ENCODE measurements at regions not wholly inside any gene's neighbourhood (a gene's known extent, or its start where the extent isn't known, plus 50 kb on each side); places are given as distances from the start of the nearest gene placed in this dataset.

GRCh38 chr9:1701113-1701512 lies 314.0 kb upstream of the SMARCA2 start:
- in situ Hi-C loops (cut with MboI; ENCODE audit: low pct_unique_long_range_greater_than_20kb, low sequenced_read_pairs), result no loop called here
- no peak for DNase-seq

GRCh38 chr9:1702701-1703100 lies 312.4 kb upstream of the SMARCA2 start:
- in situ Hi-C loops (cut with MboI; ENCODE audit: low pct_unique_long_range_greater_than_20kb, low sequenced_read_pairs), result no loop called here

GRCh38 chr9:1707291-1707690 lies 307.9 kb upstream of the SMARCA2 start:
- no peak for DNase-seq
- in situ Hi-C loops (cut with MboI; ENCODE audit: low pct_unique_long_range_greater_than_20kb, low sequenced_read_pairs), result no loop called here

More at GRCh38 chr9:1702701-1703100, 312.4 kb upstream of the SMARCA2 start:
- DNase-seq, result no peak

GRCh38 chr9:1708219-1708618 lies 306.9 kb upstream of the SMARCA2 start:
- no peak for DNase-seq
- in situ Hi-C loops (cut with MboI; ENCODE audit: low pct_unique_long_range_greater_than_20kb, low sequenced_read_pairs), result no loop called here

- in situ Hi-C loops (cut with MboI; ENCODE audit: low pct_unique_long_range_greater_than_20kb, low sequenced_read_pairs), result no loop called here
- peak; percentile 25 for DNase-seq
Observed at GRCh38 chr9:1709347-1709746, 305.8 kb upstream of the SMARCA2 start.

- in situ Hi-C loops (cut with MboI; ENCODE audit: low pct_unique_long_range_greater_than_20kb, low sequenced_read_pairs), result no loop called here
- no peak for DNase-seq
Observed at GRCh38 chr9:1712861-1713450, 302.2 kb upstream of the SMARCA2 start.

GRCh38 chr9:1713841-1714240 lies 301.3 kb upstream of the SMARCA2 start:
- in situ Hi-C loops (cut with MboI; ENCODE audit: low pct_unique_long_range_greater_than_20kb, low sequenced_read_pairs), result no loop called here
- DNase-seq, result no peak

GRCh38 chr9:1717882-1718281 lies 297.3 kb upstream of the SMARCA2 start:
- DNase-seq, result no peak
- in situ Hi-C loops (cut with MboI; ENCODE audit: low pct_unique_long_range_greater_than_20kb, low sequenced_read_pairs), result no loop called here

- in situ Hi-C loops (cut with MboI; ENCODE audit: low pct_unique_long_range_greater_than_20kb, low sequenced_read_pairs), result no loop called here
- DNase-seq, result no peak
Observed at GRCh38 chr9:1718836-1719235, 296.3 kb upstream of the SMARCA2 start.

- no peak for DNase-seq
Observed at GRCh38 chr9:1721196-1721595, 294.0 kb upstream of the SMARCA2 start.

GRCh38 chr9:1722404-1722803 lies 292.7 kb upstream of the SMARCA2 start:
- in situ Hi-C loops (cut with MboI; ENCODE audit: low pct_unique_long_range_greater_than_20kb, low sequenced_read_pairs), result no loop called here
- no peak for DNase-seq

More at GRCh38 chr9:1721196-1721595, 294.0 kb upstream of the SMARCA2 start:
- in situ Hi-C loops (cut with MboI; ENCODE audit: low pct_unique_long_range_greater_than_20kb, low sequenced_read_pairs), result no loop called here

GRCh38 chr9:1723522-1724015 lies 291.6 kb upstream of the SMARCA2 start:
- in situ Hi-C loops (cut with MboI; ENCODE audit: low pct_unique_long_range_greater_than_20kb, low sequenced_read_pairs), result no loop called here
- DNase-seq, result no peak

GRCh38 chr9:1726993-1727759 lies 288.0 kb upstream of the SMARCA2 start:
- DNase-seq, result peak; percentile 13
- in situ Hi-C loops (cut with MboI; ENCODE audit: low pct_unique_long_range_greater_than_20kb, low sequenced_read_pairs), result no loop called here

- in situ Hi-C loops (cut with MboI; ENCODE audit: low pct_unique_long_range_greater_than_20kb, low sequenced_read_pairs), result no loop called here
- DNase-seq, result no peak
Observed at GRCh38 chr9:1729631-1730030, 285.5 kb upstream of the SMARCA2 start.

- DNase-seq, result no peak
- in situ Hi-C loops (cut with MboI; ENCODE audit: low pct_unique_long_range_greater_than_20kb, low sequenced_read_pairs), result no loop called here
Observed at GRCh38 chr9:1732670-1733069, 282.5 kb upstream of the SMARCA2 start.

GRCh38 chr9:1738511-1739100 lies 276.5 kb upstream of the SMARCA2 start:
- in situ Hi-C loops (cut with MboI; ENCODE audit: low pct_unique_long_range_greater_than_20kb, low sequenced_read_pairs), result no loop called here
- no peak for DNase-seq

GRCh38 chr9:1743121-1743960 lies 271.8 kb upstream of the SMARCA2 start:
- in situ Hi-C loops (cut with MboI; ENCODE audit: low pct_unique_long_range_greater_than_20kb, low sequenced_read_pairs), result no loop called here
- no peak for DNase-seq

GRCh38 chr9:1745980-1746379 lies 269.2 kb upstream of the SMARCA2 start:
- DNase-seq, result no peak
- in situ Hi-C loops (cut with MboI; ENCODE audit: low pct_unique_long_range_greater_than_20kb, low sequenced_read_pairs), result no loop called here

- no peak for DNase-seq
- in situ Hi-C loops (cut with MboI; ENCODE audit: low pct_unique_long_range_greater_than_20kb, low sequenced_read_pairs), result no loop called here
Observed at GRCh38 chr9:1747417-1747967, 267.7 kb upstream of the SMARCA2 start.

Data from KBM-7 (cell line).